ENCODE measurements at regions not wholly inside any gene's neighbourhood (a gene's known extent, or its start where the extent isn't known, plus 50 kb on each side); places are given as distances from the start of the nearest gene placed in this dataset.

GRCh38 chr3:66703501-66703900 lies 202.7 kb upstream of the LRIG1 start:
- TF ChIP-seq CTCF (IDR thresholded peaks at IDR 0.05) (no peak), POLR2A (IDR thresholded peaks at IDR 0.05) (no peak)

Measured in adrenal gland (tissue), 5 donors.